NCI-H1105 treated with DMSO at 0.1 percent for 48 hours (cell line): ENCODE measurements at regions not wholly inside any gene's neighbourhood (a gene's known extent, or its start where the extent isn't known, plus 50 kb on each side); places are given as distances from the start of the nearest gene placed in this dataset.
"Not testable (repeated sequence)": the region's sequence is repeated elsewhere in the genome, so short reads cannot be mapped to it uniquely, and the experiment has no call there.

Experiments used
- DNase-seq: peaks from one replicate; lab custom pipeline; 2025; lab: John Stamatoyannopoulos, UW

DNA sequence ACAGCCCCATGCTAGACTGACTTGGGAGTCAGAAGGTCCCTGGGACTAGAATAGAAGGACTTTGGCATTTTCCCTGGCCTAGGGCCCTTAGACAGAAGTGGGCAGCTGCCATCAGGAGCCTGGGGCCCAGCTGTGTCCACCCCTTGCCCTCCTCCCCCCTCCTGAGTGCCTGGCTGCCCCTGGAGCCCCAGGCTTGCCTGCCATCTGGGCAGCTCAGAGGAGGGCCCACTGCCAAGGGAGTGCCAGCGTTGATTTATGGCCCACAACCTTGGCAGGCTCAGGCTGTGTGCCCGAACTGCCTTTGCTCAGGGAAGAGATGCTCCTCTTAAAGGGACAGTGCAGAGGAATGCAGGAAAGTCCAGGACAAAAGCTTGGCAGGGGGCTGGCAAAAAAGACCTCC lies 439.1 kb downstream of the SPATA31A7 start:
- not testable (repeated sequence) for DNase-seq

DNA sequence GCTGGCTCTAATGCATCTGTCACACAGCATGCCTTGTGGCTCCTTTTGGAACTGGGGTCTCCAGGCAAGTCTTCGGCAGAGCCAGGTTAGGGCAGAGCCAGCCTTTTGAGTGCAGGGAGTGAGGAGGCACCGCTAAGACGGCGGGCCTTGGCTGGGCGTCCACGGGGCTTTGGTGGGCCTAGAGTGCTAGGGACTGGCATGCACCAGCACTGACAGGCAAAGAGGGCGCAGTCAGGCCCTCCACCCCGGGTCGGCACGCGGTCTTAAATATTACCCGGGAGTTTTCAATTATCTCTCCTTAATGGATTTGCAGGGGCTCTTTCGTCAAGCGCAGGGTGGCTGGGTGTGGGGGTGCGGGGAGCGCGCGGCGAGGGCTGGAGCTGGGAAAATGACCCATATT lies 444.4 kb downstream of the SPATA31A7 start:
- DNase-seq = no peak

DNA sequence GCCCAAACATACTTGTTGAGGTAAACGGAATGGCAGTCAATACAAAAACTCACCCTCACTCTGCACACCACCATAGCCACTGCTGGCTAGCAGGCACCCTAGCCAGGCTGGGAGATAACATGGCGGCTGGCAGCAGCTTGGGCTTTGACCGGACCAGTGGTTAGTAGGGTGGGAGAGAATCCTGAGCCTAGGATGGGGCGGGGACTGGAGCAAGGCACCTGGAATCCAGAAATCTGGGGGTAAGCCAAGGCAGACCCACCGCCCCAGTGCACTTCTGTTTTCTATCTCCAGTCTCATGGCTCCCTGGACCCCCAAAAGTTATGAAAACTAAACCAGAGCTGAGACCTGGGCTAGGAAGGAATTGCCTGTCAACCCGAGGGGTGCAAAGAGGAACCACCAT lies 474.4 kb downstream of the SPATA31A7 start:
- not testable (repeated sequence) for DNase-seq

DNA sequence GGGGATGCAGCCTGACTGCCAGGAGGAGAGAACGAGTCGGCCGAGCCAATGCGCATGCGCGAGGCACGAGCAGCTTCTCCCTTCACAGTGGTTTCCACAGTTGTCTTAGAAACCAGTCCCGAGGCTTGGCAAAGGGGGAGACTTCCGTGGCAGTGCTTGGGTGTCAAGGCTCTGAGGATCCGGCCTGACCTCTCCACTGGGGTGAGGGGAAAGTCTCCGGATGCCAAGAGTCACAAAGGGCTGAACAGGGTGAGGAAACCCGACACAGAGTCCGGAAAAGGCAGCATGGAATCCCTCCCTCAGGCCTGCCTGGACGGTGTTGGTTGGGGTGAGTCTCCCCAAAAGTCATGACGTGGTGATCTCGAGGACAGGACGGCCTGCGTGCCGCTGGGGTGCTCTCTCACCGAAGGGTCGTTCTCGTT lies 475.5 kb downstream of the SPATA31A7 start:
- peak; percentile 37 for DNase-seq

DNA sequence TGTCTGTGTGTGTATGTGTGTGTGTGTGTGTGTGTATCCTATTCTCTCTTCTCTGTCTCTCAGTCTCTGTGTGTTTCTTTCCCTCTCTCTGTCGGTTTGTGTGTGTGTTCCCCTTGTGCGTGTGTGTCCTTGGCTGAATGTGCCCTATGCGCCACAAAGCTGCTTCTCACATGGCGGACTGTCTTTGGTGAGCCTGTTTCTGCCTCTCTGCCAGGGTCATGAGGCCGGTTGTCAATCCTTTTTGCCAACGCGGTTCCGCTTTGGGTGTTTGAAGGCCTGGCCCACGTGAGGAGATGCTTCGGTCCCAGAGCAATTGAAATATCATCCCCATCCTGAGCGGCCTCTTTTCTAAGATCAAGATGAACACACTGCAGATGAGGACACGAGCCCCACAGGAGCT lies 476.0 kb downstream of the SPATA31A7 start:
- DNase-seq = no peak

DNA sequence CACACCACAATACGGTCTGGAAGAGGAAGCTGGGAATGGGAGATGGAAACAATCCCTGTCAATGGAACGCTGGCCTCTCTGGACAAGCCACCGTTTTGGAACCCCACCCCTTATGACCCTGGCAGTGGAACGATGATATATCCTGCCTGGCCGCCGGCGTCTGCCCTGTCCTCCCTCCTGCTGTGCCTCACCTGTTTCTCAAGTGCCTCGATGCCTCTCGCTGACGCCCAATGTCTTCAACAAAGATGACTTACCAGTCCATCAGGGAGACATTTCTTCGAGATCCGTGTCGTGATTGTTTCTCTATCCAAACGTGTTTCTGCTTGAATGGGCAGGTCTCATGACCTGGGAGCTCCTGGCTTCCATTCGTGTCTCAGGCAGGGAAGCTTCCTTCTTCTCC lies 476.5 kb downstream of the SPATA31A7 start:
- DNase-seq = no peak

DNA sequence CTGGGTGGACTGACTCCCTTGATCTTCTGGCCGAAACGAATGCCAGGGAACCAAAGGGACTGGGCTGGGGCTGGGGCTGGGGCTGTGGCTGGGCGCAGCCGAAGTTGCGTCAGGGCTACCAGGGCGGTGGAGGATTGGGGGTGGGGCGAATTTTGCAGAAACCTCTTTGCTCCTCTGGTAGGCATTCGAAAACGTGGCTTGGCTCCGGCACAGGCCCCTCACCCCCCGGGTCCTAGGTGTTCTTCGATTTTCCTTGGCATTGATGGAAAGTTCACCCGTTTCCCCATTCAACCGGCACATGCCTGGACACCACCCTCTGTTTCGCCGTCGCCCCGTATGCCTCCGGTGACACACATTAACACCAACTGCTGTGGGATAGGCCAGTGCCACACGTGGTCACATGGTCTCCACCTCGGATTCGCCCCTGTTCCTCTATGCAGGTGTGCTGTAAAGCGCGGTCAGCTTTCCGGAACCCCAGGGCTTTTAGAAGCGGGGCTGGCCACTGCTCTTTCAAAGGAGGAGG lies 477.1 kb downstream of the SPATA31A7 start:
- no peak for DNase-seq

DNA sequence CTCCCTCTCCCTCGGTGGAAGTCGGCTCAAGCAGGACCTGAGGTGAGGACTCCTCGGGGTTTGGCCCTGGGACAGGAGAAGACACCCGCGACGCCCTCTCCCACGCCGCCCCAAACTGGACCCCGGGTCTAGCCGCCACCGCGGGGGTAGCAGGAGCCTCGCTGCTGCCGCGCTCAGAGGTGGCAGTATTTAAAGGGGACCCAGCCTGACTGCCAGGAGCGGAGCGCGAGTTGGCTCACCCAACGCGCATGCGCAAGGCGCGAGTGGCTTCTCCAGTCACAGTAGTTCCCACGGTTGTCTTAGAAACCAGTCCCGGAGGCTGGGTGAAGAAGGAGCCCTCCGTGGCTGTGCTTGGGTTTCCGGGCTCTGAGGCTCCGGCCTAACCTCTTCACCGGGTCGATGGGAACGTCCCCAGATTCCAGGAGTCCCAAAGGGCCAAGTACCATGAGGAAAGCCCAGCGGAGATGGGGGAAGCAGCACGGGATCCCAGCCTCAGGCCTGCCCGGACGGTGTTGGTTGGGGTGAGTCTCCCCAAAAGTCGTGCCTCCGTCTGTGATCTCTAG lies 477.8 kb downstream of the SPATA31A7 start:
- no peak for DNase-seq

DNA sequence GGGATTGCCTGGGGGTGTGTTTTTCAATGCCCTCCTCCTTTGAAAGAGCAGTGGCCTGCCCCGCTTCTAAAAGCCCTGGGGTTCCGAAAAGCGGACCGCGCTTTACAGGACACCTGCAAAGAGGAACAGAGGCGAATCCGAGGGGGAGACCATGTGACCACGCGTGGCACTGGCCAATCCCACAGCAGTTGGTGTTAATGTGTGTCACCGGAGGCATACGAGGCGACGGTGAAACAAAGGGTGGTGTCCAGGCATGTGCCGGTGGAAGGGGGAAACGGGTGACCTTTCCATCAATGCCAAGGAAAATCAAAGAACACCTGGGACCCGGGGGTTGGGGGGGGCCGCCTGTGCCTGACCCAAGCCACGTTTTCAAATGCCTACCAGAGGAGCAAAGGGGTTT lies 478.4 kb downstream of the SPATA31A7 start:
- DNase-seq = not testable (repeated sequence)

DNA sequence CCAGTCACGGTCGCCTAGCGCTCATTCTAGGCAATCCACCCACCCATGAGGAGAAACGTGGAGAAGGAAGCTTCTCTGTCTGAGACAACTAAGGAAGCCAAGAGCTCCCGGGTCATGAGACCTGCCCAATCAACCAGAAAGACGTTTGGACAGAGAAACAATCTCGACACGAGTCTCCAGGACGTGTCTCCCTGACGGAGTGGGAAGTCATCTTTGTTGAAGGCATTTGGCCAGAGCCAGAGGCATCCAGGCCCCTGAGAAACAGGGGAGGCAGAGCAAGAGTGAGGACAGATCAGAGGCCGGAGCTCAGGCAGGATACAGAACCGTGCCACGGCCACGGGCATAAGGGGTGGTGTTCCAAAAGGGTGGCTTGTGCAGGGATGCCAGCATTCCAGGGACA lies 479.0 kb downstream of the SPATA31A7 start:
- DNase-seq = no peak

DNA sequence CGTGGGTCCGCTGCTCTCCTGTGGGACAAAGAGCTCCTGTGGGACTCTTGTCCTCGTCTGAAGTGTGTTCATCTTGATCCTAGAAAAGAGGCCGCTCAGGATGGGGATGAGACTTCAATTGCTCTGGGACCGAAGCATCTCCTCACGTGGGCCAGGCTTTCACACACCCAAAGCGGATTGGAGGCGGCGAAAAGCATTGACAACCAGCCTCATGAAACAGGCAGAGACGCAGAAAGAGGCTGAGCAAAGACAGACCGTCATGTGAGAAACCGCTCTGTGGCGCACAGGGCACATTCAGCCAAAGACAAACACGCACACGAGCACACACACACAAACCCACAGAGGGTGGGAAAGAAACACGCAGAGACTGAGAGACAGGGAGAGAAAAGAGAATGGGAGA lies 479.5 kb downstream of the SPATA31A7 start:
- DNase-seq = no peak

DNA sequence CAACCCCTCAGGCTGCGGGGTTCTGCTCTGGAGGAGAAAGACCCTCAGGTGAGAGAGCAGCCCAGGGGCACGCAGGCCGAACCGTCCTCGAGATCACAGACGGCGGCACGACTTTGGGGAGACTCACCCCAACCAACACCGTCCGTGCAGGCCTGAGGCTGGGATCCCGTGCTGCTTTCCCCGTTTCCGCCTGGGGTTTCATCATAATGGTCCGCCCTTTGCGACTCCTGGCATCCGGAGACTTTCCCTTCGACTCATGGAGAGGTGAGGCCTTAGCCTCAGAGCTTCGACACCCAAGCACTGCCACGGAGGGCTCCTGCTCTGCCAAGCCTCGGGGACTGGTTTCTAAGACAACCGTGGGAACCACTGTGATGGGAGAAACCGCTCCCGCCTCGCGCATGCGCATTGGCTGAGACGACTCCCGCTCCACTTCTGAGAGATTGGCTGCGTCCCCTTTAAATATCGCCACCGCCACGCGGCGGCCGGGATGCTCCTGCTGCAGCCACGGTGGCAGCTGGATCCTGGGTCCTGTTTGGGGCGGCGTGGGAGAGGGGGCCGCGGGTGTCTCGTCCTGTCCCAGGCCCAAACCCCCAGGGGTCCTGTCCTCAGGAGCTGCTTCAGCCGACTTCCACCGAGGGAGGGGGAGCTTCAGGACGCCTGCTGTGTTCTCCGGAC lies 480.1 kb downstream of the SPATA31A7 start:
- DNase-seq = peak; percentile 44

DNA sequence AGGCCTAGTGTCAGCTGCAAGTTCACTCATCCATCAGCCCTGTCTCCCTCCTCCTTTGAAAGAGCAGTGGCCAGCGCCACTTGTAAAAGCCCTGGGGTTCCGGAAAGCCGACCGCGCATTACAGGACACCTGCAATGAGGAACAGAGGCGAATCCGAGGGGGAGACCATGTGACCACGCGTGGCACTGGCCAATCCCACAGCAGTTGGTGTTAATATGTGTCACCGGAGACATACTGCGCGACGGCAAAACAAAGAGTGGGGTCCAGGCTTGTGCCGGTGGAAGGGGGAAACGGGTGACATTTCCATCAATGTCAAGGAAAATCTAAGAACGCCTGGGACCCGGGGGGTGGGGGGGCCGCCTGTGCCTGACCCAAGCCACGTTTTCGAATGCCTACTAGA lies 480.8 kb downstream of the SPATA31A7 start:
- no peak for DNase-seq

DNA sequence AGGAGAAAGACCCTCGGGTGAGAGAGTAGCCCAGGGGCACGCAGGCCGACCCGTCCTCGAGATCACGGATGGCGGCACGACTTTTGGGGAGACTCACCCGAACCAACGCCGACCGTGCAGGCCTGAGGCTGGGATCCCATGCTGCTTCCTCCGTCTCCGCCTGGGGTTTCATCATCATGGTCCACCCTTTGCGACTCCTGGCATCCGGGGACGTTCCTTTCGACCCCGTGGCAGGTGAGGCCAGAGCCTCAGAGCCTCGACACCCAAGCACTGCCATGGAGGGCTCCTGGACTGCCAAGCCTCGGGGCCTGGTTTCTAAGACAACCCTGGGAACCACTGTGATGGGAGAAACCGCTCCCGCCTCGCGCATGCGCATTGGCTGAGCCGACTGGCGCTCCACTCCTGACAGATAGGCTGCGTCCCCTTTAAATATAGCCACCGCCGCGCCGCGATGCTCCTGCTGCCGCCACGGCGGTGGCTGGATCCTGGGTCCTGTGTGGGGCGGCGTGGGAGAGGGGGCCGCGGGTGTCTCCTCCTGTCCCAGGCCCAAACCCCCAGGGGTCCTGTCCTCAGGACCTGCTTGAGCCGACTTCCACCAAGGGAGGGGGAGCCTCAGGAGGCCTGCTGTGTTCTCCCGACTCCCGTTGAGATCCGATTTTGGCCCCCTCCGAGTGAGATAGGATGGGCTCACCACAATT lies 481.6 kb downstream of the SPATA31A7 start:
- DNase-seq = peak; percentile 1

DNA sequence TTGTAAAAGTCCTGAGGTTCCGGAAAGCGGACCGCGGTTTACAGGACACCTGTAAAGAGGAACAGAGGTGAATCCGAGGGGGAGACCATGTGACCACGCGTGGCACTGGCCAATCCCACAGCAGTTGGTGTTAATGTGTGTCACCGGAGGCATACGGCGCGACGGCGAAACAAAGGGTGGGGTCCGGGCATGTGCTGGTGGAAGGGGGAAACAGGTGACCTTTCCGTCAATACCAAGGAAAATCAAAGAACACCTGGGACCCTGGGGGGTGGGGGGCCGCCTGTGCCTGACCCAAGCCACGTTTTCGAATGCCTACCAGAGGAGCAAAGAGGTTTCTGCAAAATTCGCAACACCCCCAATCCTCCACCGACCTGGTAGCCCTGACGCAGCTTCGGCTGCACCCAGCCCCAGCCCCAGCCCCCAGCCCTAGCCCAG lies 482.3 kb downstream of the SPATA31A7 start:
- not testable (repeated sequence) for DNase-seq

DNA sequence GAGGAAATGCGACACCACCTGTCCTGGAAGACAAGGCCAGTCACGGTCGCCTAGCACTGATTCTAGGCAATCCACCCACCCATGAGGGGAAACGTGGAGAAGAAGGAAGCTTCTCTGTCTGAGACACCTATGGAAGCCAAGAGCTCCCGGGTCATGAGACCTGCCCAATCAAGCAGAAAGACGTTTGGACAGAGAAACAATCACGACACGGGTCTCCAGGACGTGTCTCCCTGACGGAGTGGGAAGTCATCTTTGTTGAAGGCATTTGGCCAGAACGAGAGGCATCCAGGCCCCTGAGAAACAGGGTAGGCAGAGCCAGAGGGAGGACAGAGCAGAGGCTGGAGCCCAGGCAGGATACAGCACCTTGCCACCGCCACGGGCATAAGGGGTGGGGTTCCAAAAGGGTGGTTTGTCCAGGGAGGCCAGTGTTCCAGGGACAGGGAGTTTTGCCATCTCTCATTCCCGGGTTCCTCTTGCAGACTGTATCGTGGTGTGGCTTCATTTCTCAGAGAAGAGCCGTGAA lies 482.9 kb downstream of the SPATA31A7 start:
- not testable (repeated sequence) for DNase-seq

DNA sequence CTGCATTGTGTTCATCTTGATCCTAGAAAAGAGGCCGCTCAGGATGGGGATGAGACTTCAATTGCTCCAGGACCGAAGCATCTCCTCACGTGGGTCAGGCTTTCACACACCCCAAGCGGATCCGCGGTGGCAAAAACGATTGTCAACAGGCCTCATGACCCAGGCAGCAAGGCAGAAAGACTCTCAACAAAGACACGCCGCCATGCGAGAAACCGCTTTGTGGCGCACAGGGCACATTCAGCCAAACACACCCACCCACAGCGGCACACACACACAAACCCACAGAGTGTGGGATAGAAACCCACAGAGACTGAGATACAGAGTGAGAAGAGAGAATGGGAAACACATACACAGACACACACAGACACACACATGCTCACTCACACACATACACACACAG lies 483.4 kb downstream of the SPATA31A7 start:
- DNase-seq = no peak

DNA sequence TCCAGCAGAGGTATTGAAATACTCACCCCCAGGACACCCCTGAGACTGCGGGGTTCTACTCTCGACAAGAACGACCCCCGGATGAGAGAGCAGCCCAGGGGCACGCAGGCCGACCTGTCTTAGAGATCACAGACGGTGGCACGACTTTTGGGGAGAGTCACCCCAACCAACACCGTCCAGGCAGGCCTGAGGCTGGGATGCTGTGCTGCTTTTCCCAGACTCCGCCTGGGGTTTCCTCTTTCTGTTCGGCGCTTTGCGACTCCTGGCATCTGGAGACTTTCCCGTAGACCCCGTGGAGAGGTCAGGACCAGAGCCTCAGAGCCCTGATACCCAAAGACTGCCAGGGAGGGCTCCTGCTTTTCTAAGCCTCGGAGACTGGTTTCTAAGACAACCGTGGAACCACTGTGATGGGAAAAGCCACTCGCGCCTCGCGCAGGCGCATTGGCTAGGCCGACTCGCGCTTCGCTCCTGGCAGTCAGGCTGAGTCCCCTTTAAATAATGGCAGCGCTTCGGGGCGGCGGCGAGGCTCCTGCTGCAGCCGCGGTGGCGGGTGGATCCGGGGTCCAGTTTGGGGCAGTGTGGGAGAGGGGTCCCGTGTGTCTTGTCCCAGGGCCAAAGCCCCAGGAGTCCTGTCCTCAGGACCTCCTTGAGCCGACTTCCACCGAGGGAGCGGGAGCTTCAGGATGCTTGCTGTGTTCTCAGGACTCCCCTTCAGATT lies 484.0 kb downstream of the SPATA31A7 start:
- DNase-seq = peak; percentile 4

DNA sequence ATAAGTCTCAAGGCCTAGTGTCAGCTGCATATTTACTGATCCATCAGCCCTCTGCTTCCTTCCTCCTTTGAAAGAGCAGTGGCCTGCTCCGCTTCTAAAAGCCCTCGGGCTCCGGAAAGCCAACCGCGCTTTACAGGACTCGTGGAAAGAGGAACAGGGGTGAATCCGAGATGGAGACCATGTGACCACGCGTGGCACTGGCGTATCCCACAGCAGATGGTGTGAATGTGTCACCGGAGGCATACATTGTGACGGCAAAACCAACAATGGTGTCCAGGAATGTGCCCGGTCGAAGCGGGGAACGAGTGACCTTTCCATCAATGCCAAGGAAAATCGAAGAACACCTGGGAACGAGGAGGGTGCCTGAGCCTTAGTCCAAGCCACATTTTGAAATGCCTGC lies 484.6 kb downstream of the SPATA31A7 start:
- DNase-seq = no peak

DNA sequence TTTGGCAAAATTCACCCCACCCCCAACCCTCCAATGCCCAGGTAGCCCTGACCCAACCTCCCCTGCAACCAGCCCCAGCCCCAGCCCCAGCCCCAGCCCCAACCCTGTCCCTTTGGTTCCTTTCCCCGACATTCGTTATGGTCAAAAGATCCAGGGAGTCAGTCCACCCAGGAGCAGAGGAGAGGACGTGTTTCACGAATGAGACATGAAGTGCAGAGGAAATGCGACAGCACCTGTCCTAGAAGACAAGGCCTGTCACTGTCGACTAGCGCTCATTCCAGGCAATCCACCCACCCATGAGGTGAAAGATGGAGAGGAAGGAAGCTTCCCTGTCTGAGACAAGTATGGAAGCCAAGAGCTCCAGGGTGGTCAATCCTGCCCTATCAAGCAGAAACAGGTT lies 485.0 kb downstream of the SPATA31A7 start:
- no peak for DNase-seq
